NB4 (cell line): ENCODE measurements at regions not wholly inside any gene's neighbourhood (a gene's known extent, or its start where the extent isn't known, plus 50 kb on each side); places are given as distances from the start of the nearest gene placed in this dataset.
"Not testable (repeated sequence)": the region's sequence is repeated elsewhere in the genome, so short reads cannot be mapped to it uniquely, and the experiment has no call there.

Source experiments
- DNase-seq: peaks from one replicate; pipeline ENCODE4 v3.0.0; 2010; ENCODE audit warnings: low read depth
- H3K4me3 ChIP-seq: one replicate; pipeline ENCODE4 v1.5.1; 2011; ENCODE audit warnings: mild to moderate bottlenecking, low read depth, low read length, moderate library complexity
- CTCF ChIP-seq: IDR thresholded peaks from one replicate; pipeline ENCODE4 v1.5.1; 2012; ENCODE audit warnings: low read depth, low read length
- MAX ChIP-seq: IDR thresholded peaks from 2 replicates; pipeline ENCODE4 v1.6.1; 2011; ENCODE audit warnings: low read depth, low read length
- MYC ChIP-seq: IDR thresholded peaks from 2 replicates; pipeline ENCODE4 v1.6.1; 2011; ENCODE audit warnings: low read depth, low read length
- POLR2A ChIP-seq: IDR thresholded peaks from 2 replicates; pipeline ENCODE4 v1.6.1; 2011; ENCODE audit warnings: mild to moderate bottlenecking; ENCODE audit not compliant: insufficient read length; ENCODE audit errors: extremely low read depth

GRCh38 chr2:189350540-189351209 is 90.6 kb upstream of the WDR75 start:
- H3K4me3 ChIP-seq = no peak overlapping the region
- TF ChIP-seq MAX (no peak), MYC (no peak), CTCF (no peak), POLR2A (no peak)
- DNase-seq = no peak

- DNase-seq, H3K4me3 ChIP-seq: not testable (repeated sequence)
Measured at GRCh38 chr2:189351933-189352332, 89.3 kb upstream of the WDR75 start.

GRCh38 chr2:189357375-189357774 is 83.9 kb upstream of the WDR75 start:
- H3K4me3 ChIP-seq, DNase-seq: not testable (repeated sequence)

- DNase-seq = no peak
- H3K4me3 ChIP-seq = no peak overlapping the region
- TF ChIP-seq CTCF (no peak), MAX (no peak), POLR2A (no peak), MYC (no peak)
Measured at GRCh38 chr2:189360861-189361260, 80.4 kb upstream of the WDR75 start.

GRCh38 chr2:189362283-189362682 is 79.0 kb upstream of the WDR75 start:
- TF ChIP-seq POLR2A (no peak), MYC (no peak), CTCF (no peak), MAX (no peak)
- no peak for DNase-seq
- no peak overlapping the region for H3K4me3 ChIP-seq

- TF ChIP-seq MAX (no peak), CTCF (no peak), MYC (no peak), POLR2A (no peak)
- DNase-seq = peak; percentile 16
- no peak overlapping the region for H3K4me3 ChIP-seq
Measured at GRCh38 chr2:189363559-189363958, 77.7 kb upstream of the WDR75 start.

GRCh38 chr2:189364607-189365006 is 76.7 kb upstream of the WDR75 start:
- H3K4me3 ChIP-seq = no peak overlapping the region
- no peak for DNase-seq
- TF ChIP-seq POLR2A = no peak
- no peak for TF ChIP-seq MYC
- no peak for TF ChIP-seq MAX
